HEK293 (cell line): ENCODE measurements at regions not wholly inside any gene's neighbourhood (a gene's known extent, or its start where the extent isn't known, plus 50 kb on each side); places are given as distances from the start of the nearest gene placed in this dataset.

Source experiments
- CTCF ChIA-PET: fragments of 350-600 bp; formaldehyde crosslinking; extraction: SDS; loops from one replicate; lab custom pipeline; 2021; ENCODE audit warnings: antibody characterized with exemption; lab: Yijun Ruan, JAX
- POLR2A ChIA-PET: fragments of 300-600 bp; formaldehyde crosslinking; extraction: SDS; loops from one replicate; lab custom pipeline; 2020; ENCODE audit warnings: antibody characterized with exemption, inconsistent platforms; lab: Yijun Ruan, JAX
- H3K27ac ChIP-seq: fragments of 200-500 bp; sonication (Bioruptor generic); 2 replicates; pipeline ENCODE4 v1.5.1; 2014; ENCODE audit warnings: low read depth, low read length, control low read depth, inconsistent platforms; ENCODE audit errors: extremely low read depth
- H3K36me3 ChIP-seq, 2 experiments: fragments of 200-500 bp in 1 of 2; sonication (Bioruptor generic) in 1 of 2; 1 replicate in 1 of 2; 2 replicates in 1 of 2; pipeline ENCODE4 v1.5.1; 2014 to 2017; ENCODE audit warnings: inconsistent platforms in 2 of 2, low read length in 2 of 2; ENCODE audit not compliant: control insufficient read depth in 2 of 2, insufficient read depth in 1 of 2
- H3K4me1 ChIP-seq: fragments of 200-500 bp; sonication (Bioruptor generic); 2 replicates; pipeline ENCODE4 v1.5.1; 2014; ENCODE audit warnings: mild to moderate bottlenecking, low read length, inconsistent platforms; ENCODE audit not compliant: control insufficient read depth, insufficient read depth
- H3K4me3 ChIP-seq: 2 replicates; pipeline ENCODE4 v1.5.1; 2011; ENCODE audit warnings: low read depth, mild to moderate bottlenecking, control low read depth, low read length, moderate library complexity
- H3K9me3 ChIP-seq: fragments of 200-500 bp; sonication (Bioruptor generic); 2 replicates; pipeline ENCODE4 v1.5.1; 2014; ENCODE audit warnings: low read depth, low read length, inconsistent platforms; ENCODE audit not compliant: control insufficient read depth, insufficient read depth
- BCL11A ChIP-seq: fragments of 450-650 bp; formaldehyde crosslinking; IDR thresholded peaks from 2 replicates; pipeline ENCODE4 v1.5.1; 2016; ENCODE audit warnings: low read depth, missing biosample characterization, missing genetic modification characterization
- BCL11B ChIP-seq: fragments of 450-650 bp; formaldehyde crosslinking; IDR thresholded peaks from 2 replicates; pipeline ENCODE4 v1.5.1; 2016; ENCODE audit warnings: low read depth, missing biosample characterization, missing genetic modification characterization
- HOXC10 ChIP-seq: sonication (generic); formaldehyde crosslinking; IDR thresholded peaks from 2 replicates; pipeline ENCODE4 v1.8.1; 2023; ENCODE audit warnings: mild to moderate bottlenecking, missing genetic modification reagents
- MZF1 ChIP-seq: fragments of 450-650 bp; formaldehyde crosslinking; IDR thresholded peaks from 2 replicates; pipeline ENCODE4 v1.5.1; 2017; ENCODE audit warnings: missing biosample characterization, missing genetic modification characterization, borderline replicate concordance
- RBAK ChIP-seq: fragments of 450-650 bp; formaldehyde crosslinking; IDR thresholded peaks from 2 replicates; pipeline ENCODE4 v1.5.1; 2016; ENCODE audit warnings: missing biosample characterization, missing genetic modification characterization
- SCRT1 ChIP-seq: fragments of 450-650 bp; formaldehyde crosslinking; IDR thresholded peaks from 2 replicates; pipeline ENCODE4 v1.5.1; 2016; ENCODE audit warnings: missing biosample characterization, missing genetic modification characterization, borderline replicate concordance
- ZEB2 ChIP-seq: fragments of 450-650 bp; formaldehyde crosslinking; IDR thresholded peaks from 2 replicates; pipeline ENCODE4 v1.5.1; 2016; ENCODE audit warnings: missing biosample characterization, missing genetic modification characterization
- ZFP3 ChIP-seq: fragments of 450-650 bp; formaldehyde crosslinking; IDR thresholded peaks from 2 replicates; pipeline ENCODE4 v1.5.1; 2016; ENCODE audit warnings: low read depth, missing biosample characterization, missing genetic modification characterization
- ZFP69B ChIP-seq: fragments of 450-650 bp; formaldehyde crosslinking; IDR thresholded peaks from 2 replicates; pipeline ENCODE4 v1.5.1; 2016; ENCODE audit warnings: missing biosample characterization, missing genetic modification characterization
- ZNF121 ChIP-seq: fragments of 450-650 bp; formaldehyde crosslinking; IDR thresholded peaks from 2 replicates; pipeline ENCODE4 v1.5.1; 2016; ENCODE audit warnings: missing biosample characterization, missing genetic modification characterization
- ZNF19 ChIP-seq: fragments of 450-650 bp; formaldehyde crosslinking; IDR thresholded peaks from 2 replicates; pipeline ENCODE4; 2016; ENCODE audit warnings: missing biosample characterization, missing genetic modification characterization, low read depth
- ZNF2 ChIP-seq: fragments of 450-650 bp; formaldehyde crosslinking; IDR thresholded peaks from 2 replicates; pipeline ENCODE4 v1.5.1; 2016; ENCODE audit warnings: missing biosample characterization, missing genetic modification characterization
- ZNF311 ChIP-seq: fragments of 450-650 bp; formaldehyde crosslinking; IDR thresholded peaks from 2 replicates; pipeline ENCODE4 v1.5.1; 2017; ENCODE audit warnings: missing biosample characterization, missing genetic modification characterization, borderline replicate concordance
- ZNF366 ChIP-seq: fragments of 450-650 bp; formaldehyde crosslinking; conservative IDR thresholded peaks from 2 replicates; pipeline ENCODE4 v1.5.1; 2016; ENCODE audit warnings: missing biosample characterization, missing genetic modification characterization
- ZNF529 ChIP-seq: fragments of 450-650 bp; formaldehyde crosslinking; IDR thresholded peaks from 2 replicates; pipeline ENCODE4 v1.5.1; 2017; ENCODE audit warnings: missing genetic modification characterization, missing biosample characterization; ENCODE audit not compliant: insufficient replicate concordance
- ZNF560 ChIP-seq: fragments of 450-650 bp; formaldehyde crosslinking; IDR thresholded peaks from 2 replicates; pipeline ENCODE4 v1.5.1; 2017; ENCODE audit warnings: missing biosample characterization, missing genetic modification characterization, borderline replicate concordance
- ZNF623 ChIP-seq: fragments of 450-650 bp; formaldehyde crosslinking; IDR thresholded peaks from 2 replicates; pipeline ENCODE4 v1.5.1; 2016; ENCODE audit warnings: missing biosample characterization, missing genetic modification characterization
- ZNF654 ChIP-seq: fragments of 450-650 bp; formaldehyde crosslinking; IDR thresholded peaks from 2 replicates; pipeline ENCODE4 v1.5.1; 2016; ENCODE audit warnings: low read depth, missing biosample characterization, missing genetic modification characterization
- ZNF664 ChIP-seq: fragments of 450-650 bp; formaldehyde crosslinking; IDR thresholded peaks from 2 replicates; pipeline ENCODE4 v1.5.1; 2016; ENCODE audit warnings: missing biosample characterization, missing genetic modification characterization
- ZNF76 ChIP-seq: fragments of 450-650 bp; formaldehyde crosslinking; IDR thresholded peaks from 2 replicates; pipeline ENCODE4; 2016; ENCODE audit warnings: low read depth, missing biosample characterization, missing genetic modification characterization, borderline replicate concordance
- ZNF768 ChIP-seq: fragments of 450-650 bp; formaldehyde crosslinking; IDR thresholded peaks from 2 replicates; pipeline ENCODE4 v1.5.1; 2018; ENCODE audit warnings: missing biosample characterization, mild to moderate bottlenecking, missing genetic modification characterization
- ZNF791 ChIP-seq: fragments of 450-650 bp; formaldehyde crosslinking; IDR thresholded peaks from 2 replicates; pipeline ENCODE4 v1.5.1; 2016; ENCODE audit warnings: missing biosample characterization, missing genetic modification characterization
- ZNF843 ChIP-seq: fragments of 450-650 bp; formaldehyde crosslinking; IDR thresholded peaks from 2 replicates; pipeline ENCODE4 v1.5.1; 2016; ENCODE audit warnings: missing biosample characterization, missing genetic modification characterization
- ZXDB ChIP-seq: fragments of 450-650 bp; formaldehyde crosslinking; IDR thresholded peaks from 2 replicates; pipeline ENCODE4 v1.5.1; 2016; ENCODE audit warnings: missing biosample characterization, missing genetic modification characterization
- TF ChIP-seq, protein P1 (sequence below): fragments of 450-650 bp; IDR thresholded peaks from 2 replicates; pipeline ENCODE4 v1.5.1; 2018; ENCODE audit warnings: missing biosample characterization, missing genetic modification characterization
- TF ChIP-seq, protein P2 (sequence below): fragments of 450-650 bp; formaldehyde crosslinking; IDR thresholded peaks from 2 replicates; pipeline ENCODE4 v1.5.1; 2016; ENCODE audit warnings: missing biosample characterization, missing genetic modification characterization
- TF ChIP-seq, protein P3 (sequence below): fragments of 450-650 bp; formaldehyde crosslinking; IDR thresholded peaks from 2 replicates; pipeline ENCODE4 v1.5.1; 2016; ENCODE audit warnings: missing biosample characterization, missing genetic modification characterization, low read depth
- TF ChIP-seq, protein P4 (sequence below): fragments of 450-650 bp; IDR thresholded peaks from 2 replicates; pipeline ENCODE4 v1.5.1; 2018; ENCODE audit warnings: missing biosample characterization, mild to moderate bottlenecking, missing genetic modification characterization
- TF ChIP-seq, protein P5 (sequence below): fragments of 450-650 bp; formaldehyde crosslinking; IDR thresholded peaks from 2 replicates; pipeline ENCODE4 v1.5.1; 2016; ENCODE audit warnings: missing biosample characterization, missing genetic modification characterization

DNA sequence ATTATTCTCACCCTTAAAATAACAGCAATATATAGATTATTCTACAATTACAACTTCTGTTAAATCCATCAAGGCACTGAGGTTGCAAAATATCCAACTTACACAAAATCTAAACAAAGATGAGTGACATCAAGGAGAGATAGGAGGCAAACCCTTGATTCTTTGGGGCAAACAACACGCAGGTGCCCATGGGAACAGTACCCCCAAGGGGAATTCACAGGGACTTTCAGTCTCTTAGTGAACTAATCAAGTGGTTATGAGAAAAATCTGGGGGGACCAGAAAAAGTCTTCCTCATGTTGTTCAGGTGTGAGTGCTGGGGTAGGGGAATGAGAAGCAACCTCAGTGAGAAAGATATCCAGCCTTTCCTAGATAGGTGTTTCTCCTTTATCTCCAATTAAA, 1107.9 kb downstream of the PLA2G4A start:
- TF ChIP-seq ZNF560 (no peak), MZF1 (tag by site-specific recombination) (no peak), ZNF654 (tag by site-specific recombination) (no peak), ZNF121 (tag by site-specific recombination) (no peak), ZNF791 (tag by site-specific recombination) (no peak), ZNF768 (tag by site-specific recombination) (no peak), ZNF623 (tag by site-specific recombination) (no peak), ZFP69B (tag by site-specific recombination) (no peak), ZNF664 (no peak)
- TF ChIP-seq, protein P1, sequence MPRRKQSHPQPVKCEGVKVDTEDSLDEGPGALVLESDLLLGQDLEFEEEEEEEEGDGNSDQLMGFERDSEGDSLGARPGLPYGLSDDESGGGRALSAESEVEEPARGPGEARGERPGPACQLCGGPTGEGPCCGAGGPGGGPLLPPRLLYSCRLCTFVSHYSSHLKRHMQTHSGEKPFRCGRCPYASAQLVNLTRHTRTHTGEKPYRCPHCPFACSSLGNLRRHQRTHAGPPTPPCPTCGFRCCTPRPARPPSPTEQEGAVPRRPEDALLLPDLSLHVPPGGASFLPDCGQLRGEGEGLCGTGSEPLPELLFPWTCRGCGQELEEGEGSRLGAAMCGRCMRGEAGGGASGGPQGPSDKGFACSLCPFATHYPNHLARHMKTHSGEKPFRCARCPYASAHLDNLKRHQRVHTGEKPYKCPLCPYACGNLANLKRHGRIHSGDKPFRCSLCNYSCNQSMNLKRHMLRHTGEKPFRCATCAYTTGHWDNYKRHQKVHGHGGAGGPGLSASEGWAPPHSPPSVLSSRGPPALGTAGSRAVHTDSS (tag by site-specific recombination), result no peak
- TF ChIP-seq, protein P2, sequence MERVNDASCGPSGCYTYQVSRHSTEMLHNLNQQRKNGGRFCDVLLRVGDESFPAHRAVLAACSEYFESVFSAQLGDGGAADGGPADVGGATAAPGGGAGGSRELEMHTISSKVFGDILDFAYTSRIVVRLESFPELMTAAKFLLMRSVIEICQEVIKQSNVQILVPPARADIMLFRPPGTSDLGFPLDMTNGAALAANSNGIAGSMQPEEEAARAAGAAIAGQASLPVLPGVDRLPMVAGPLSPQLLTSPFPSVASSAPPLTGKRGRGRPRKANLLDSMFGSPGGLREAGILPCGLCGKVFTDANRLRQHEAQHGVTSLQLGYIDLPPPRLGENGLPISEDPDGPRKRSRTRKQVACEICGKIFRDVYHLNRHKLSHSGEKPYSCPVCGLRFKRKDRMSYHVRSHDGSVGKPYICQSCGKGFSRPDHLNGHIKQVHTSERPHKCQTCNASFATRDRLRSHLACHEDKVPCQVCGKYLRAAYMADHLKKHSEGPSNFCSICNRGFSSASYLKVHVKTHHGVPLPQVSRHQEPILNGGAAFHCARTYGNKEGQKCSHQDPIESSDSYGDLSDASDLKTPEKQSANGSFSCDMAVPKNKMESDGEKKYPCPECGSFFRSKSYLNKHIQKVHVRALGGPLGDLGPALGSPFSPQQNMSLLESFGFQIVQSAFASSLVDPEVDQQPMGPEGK, result no peak
- TF ChIP-seq, protein P3, sequence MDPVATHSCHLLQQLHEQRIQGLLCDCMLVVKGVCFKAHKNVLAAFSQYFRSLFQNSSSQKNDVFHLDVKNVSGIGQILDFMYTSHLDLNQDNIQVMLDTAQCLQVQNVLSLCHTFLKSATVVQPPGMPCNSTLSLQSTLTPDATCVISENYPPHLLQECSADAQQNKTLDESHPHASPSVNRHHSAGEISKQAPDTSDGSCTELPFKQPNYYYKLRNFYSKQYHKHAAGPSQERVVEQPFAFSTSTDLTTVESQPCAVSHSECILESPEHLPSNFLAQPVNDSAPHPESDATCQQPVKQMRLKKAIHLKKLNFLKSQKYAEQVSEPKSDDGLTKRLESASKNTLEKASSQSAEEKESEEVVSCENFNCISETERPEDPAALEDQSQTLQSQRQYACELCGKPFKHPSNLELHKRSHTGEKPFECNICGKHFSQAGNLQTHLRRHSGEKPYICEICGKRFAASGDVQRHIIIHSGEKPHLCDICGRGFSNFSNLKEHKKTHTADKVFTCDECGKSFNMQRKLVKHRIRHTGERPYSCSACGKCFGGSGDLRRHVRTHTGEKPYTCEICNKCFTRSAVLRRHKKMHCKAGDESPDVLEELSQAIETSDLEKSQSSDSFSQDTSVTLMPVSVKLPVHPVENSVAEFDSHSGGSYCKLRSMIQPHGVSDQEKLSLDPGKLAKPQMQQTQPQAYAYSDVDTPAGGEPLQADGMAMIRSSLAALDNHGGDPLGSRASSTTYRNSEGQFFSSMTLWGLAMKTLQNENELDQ (tag by site-specific recombination), result no peak
- TF ChIP-seq, protein P4, sequence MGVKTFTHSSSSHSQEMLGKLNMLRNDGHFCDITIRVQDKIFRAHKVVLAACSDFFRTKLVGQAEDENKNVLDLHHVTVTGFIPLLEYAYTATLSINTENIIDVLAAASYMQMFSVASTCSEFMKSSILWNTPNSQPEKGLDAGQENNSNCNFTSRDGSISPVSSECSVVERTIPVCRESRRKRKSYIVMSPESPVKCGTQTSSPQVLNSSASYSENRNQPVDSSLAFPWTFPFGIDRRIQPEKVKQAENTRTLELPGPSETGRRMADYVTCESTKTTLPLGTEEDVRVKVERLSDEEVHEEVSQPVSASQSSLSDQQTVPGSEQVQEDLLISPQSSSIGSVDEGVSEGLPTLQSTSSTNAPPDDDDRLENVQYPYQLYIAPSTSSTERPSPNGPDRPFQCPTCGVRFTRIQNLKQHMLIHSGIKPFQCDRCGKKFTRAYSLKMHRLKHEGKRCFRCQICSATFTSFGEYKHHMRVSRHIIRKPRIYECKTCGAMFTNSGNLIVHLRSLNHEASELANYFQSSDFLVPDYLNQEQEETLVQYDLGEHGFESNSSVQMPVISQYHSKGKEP (tag by site-specific recombination), result no peak
- TF ChIP-seq, protein P5, sequence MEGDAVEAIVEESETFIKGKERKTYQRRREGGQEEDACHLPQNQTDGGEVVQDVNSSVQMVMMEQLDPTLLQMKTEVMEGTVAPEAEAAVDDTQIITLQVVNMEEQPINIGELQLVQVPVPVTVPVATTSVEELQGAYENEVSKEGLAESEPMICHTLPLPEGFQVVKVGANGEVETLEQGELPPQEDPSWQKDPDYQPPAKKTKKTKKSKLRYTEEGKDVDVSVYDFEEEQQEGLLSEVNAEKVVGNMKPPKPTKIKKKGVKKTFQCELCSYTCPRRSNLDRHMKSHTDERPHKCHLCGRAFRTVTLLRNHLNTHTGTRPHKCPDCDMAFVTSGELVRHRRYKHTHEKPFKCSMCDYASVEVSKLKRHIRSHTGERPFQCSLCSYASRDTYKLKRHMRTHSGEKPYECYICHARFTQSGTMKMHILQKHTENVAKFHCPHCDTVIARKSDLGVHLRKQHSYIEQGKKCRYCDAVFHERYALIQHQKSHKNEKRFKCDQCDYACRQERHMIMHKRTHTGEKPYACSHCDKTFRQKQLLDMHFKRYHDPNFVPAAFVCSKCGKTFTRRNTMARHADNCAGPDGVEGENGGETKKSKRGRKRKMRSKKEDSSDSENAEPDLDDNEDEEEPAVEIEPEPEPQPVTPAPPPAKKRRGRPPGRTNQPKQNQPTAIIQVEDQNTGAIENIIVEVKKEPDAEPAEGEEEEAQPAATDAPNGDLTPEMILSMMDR, result no peak
- Histone ChIP-seq H3K27ac (no peak overlapping the region), H3K4me1 (no peaks in the 10 kb centered on the region), H3K9me3 (no peaks in the 10 kb centered on the region), H3K4me3 (no peak overlapping the region), H3K36me3 (no peaks in the 10 kb centered on the region)
- CTCF ChIA-PET, result no interaction called here
- POLR2A ChIA-PET, result no interaction called here

DNA sequence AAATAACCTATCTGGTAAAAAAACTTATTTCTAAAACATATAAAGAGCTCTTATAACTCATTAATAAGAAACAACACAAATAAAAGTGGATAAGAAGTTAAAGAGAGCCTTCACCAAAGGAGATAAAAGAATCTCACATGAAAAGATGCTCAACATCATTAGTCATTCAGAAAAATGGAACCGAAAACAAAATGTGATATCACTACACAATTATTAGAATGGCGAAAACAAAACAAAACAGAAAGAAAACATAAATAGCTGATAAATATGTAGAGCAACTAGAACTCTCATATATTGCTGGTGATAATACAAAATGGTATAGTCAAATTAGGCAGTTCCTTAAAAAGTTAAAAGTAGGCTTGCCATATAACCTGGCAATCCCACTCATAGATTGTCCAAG, 1109.3 kb downstream of the PLA2G4A start:
- ChIA-PET POLR2A (no interaction called here), CTCF (interaction anchor here (1.3 kb wide), 1 partner anchor 9 kb away, joined by 4 read pairs; no protein-coding TSS in a partner anchor)
- no peak overlapping the region for H3K4me3 ChIP-seq
- no peaks in the 10 kb centered on the region for H3K36me3 ChIP-seq
- no peaks in the 10 kb centered on the region for H3K4me1 ChIP-seq
- no peak overlapping the region for H3K27ac ChIP-seq
- H3K9me3 ChIP-seq, result no peaks in the 10 kb centered on the region
- no peak for TF ChIP-seq ZXDB
- no peak for TF ChIP-seq RBAK (tag by site-specific recombination)
- TF ChIP-seq ZNF529 (tag by site-specific recombination), result no peak
- TF ChIP-seq HOXC10, result no peak
- TF ChIP-seq ZNF843 (tag by site-specific recombination), result no peak
- TF ChIP-seq ZNF19 (tag by site-specific recombination), result no peak
- TF ChIP-seq ZNF366 (tag by site-specific recombination), result no peak
- TF ChIP-seq SCRT1, result no peak
- TF ChIP-seq BCL11A (tag by site-specific recombination), result no peak
- no peak for TF ChIP-seq ZNF311 (tag by site-specific recombination)
- TF ChIP-seq ZNF76 (tag by site-specific recombination), result no peak
- TF ChIP-seq BCL11B (tag by site-specific recombination), result no peak
- no peak for TF ChIP-seq ZNF2
- TF ChIP-seq ZEB2 (tag by site-specific recombination), result no peak
- no peak for TF ChIP-seq ZFP3
